Nephron (organoid): ENCODE measurements at regions not wholly inside any gene's neighbourhood (a gene's known extent, or its start where the extent isn't known, plus 50 kb on each side); places are given as distances from the start of the nearest gene placed in this dataset.
A peak's percentile ranks its signal among the peaks of the same experiment; 100 is the strongest.

Source experiments
- H3K27ac Mint-ChIP-seq, 3 experiments: 2 replicates each; pipeline ENCODE4 v1.8.0; 2020; ENCODE audit warnings: mixed read lengths in 3 of 3, mild to moderate bottlenecking in 2 of 3, moderate library complexity in 1 of 3
- H3K27me3 Mint-ChIP-seq: 2 replicates; pipeline ENCODE4 v1.8.0; 2021; ENCODE audit warnings: low read depth, mild to moderate bottlenecking, moderate library complexity, mixed read lengths
- H3K36me3 Mint-ChIP-seq: 2 replicates; pipeline ENCODE4 v1.8.0; 2020; ENCODE audit warnings: low read depth, mixed read lengths
- H3K4me1 Mint-ChIP-seq: 2 replicates; pipeline ENCODE4 v1.8.0; 2020; ENCODE audit warnings: mixed read lengths
- H3K4me3 Mint-ChIP-seq, 3 experiments: 2 replicates each; pipeline ENCODE4 v1.8.0; 2020; ENCODE audit warnings: mild to moderate bottlenecking in 3 of 3, mixed read lengths in 3 of 3, moderate library complexity in 2 of 3
- H3K9me3 Mint-ChIP-seq: 2 replicates; pipeline ENCODE4 v1.8.0; 2020; ENCODE audit warnings: mixed read lengths
- CTCF ChIP-seq, 3 experiments: fragments of 200-600 bp; sonication (generic); IDR thresholded peaks; one replicate each; pipeline ENCODE4 v1.5.0; 2021; ENCODE audit warnings: antibody characterized with exemption in 3 of 3; ENCODE audit not compliant: unreplicated experiment in 3 of 3

GRCh38 chr10:62618576-62619412 lies 185.7 kb upstream of the ADO start:
- H3K36me3 Mint-ChIP-seq: no peaks in the 10 kb centered on the region
- peaks cover 15% of the 10 kb centered on the region for H3K4me1 Mint-ChIP-seq
- no peaks in the 10 kb centered on the region for H3K9me3 Mint-ChIP-seq
- H3K27me3 Mint-ChIP-seq: peaks cover 8% of the 10 kb centered on the region
- no peak overlapping the region for H3K27ac Mint-ChIP-seq
- no peak for TF ChIP-seq CTCF (IDR thresholded peaks at IDR 0.05; ENCODE audit: unreplicated experiment in 3 of 3)
- H3K4me3 Mint-ChIP-seq: no peak overlapping the region

GRCh38 chr10:62619413-62619738 lies 185.1 kb upstream of the ADO start:
- Mint-ChIP-seq H3K4me1 (peaks cover 14% of the 10 kb centered on the region), H3K36me3 (no peaks in the 10 kb centered on the region), H3K27me3 (peaks cover 5% of the 10 kb centered on the region), H3K9me3 (no peaks in the 10 kb centered on the region), H3K4me3 (no peak overlapping the region), H3K27ac (no peak overlapping the region)
- TF ChIP-seq CTCF (IDR thresholded peaks at IDR 0.05; ENCODE audit: unreplicated experiment in 3 of 3): no peak

GRCh38 chr10:62620491-62620890 lies 184.0 kb upstream of the ADO start:
- Mint-ChIP-seq H3K27ac (no peak overlapping the region), H3K36me3 (no peaks in the 10 kb centered on the region), H3K4me3 (no peak overlapping the region), H3K27me3 (peaks cover 4% of the 10 kb centered on the region), H3K4me1 (peaks cover 15% of the 10 kb centered on the region), H3K9me3 (no peaks in the 10 kb centered on the region)
- TF ChIP-seq CTCF (IDR thresholded peaks at IDR 0.05; ENCODE audit: unreplicated experiment in 3 of 3): no peak

GRCh38 chr10:62623223-62623622 lies 181.3 kb upstream of the ADO start:
- no peak overlapping the region for H3K4me3 Mint-ChIP-seq
- H3K4me1 Mint-ChIP-seq: peaks cover 33% of the 10 kb centered on the region
- no peaks in the 10 kb centered on the region for H3K36me3 Mint-ChIP-seq
- no peaks in the 10 kb centered on the region for H3K9me3 Mint-ChIP-seq
- peaks cover 4% of the 10 kb centered on the region for H3K27me3 Mint-ChIP-seq
- no peak overlapping the region for H3K27ac Mint-ChIP-seq
- no peak for TF ChIP-seq CTCF (IDR thresholded peaks at IDR 0.05; ENCODE audit: unreplicated experiment in 3 of 3)

GRCh38 chr10:62625484-62625883 lies 179.0 kb upstream of the ADO start:
- H3K27ac Mint-ChIP-seq: peak overlapping the region in 2 of 3 experiments; percentile 59 to 64
- no peak for TF ChIP-seq CTCF (IDR thresholded peaks at IDR 0.05; ENCODE audit: unreplicated experiment in 3 of 3)
- no peaks in the 10 kb centered on the region for H3K9me3 Mint-ChIP-seq
- H3K27me3 Mint-ChIP-seq: peaks cover 4% of the 10 kb centered on the region
- H3K4me3 Mint-ChIP-seq: no peak overlapping the region
- peaks cover 26% of the 10 kb centered on the region for H3K4me1 Mint-ChIP-seq
- no peaks in the 10 kb centered on the region for H3K36me3 Mint-ChIP-seq

- Mint-ChIP-seq H3K36me3 (no peaks in the 10 kb centered on the region), H3K27me3 (peaks cover 4% of the 10 kb centered on the region), H3K4me1 (peaks cover 26% of the 10 kb centered on the region), H3K4me3 (no peak overlapping the region), H3K27ac (peak overlapping the region in 1 of 3 experiments; percentile 59), H3K9me3 (peaks cover 2% of the 10 kb centered on the region)
- TF ChIP-seq CTCF (IDR thresholded peaks at IDR 0.05; ENCODE audit: unreplicated experiment in 3 of 3): no peak
Observed at GRCh38 chr10:62626079-62626478, 178.4 kb upstream of the ADO start.
